Esophagus muscularis mucosa (tissue), 3 donors: ENCODE measurements at regions not wholly inside any gene's neighbourhood (a gene's known extent, or its start where the extent isn't known, plus 50 kb on each side); places are given as distances from the start of the nearest gene placed in this dataset.
"Not testable (repeated sequence)": the region's sequence is repeated elsewhere in the genome, so short reads cannot be mapped to it uniquely, and the experiment has no call there.

Experiments used
- CTCF ChIP-seq, 3 experiments: fragments of 200-600 bp in 2 of 3; fragments of 450-650 bp in 1 of 3; sonication (generic) in 2 of 3; IDR thresholded peaks; one replicate each; pipeline ENCODE4 v1.5.1; 2017 to 2019; ENCODE audit warnings: antibody characterized with exemption in 3 of 3, mild to moderate bottlenecking in 2 of 3, moderate library complexity in 1 of 3
- POLR2A ChIP-seq: fragments of 450-650 bp; IDR thresholded peaks from one replicate; pipeline ENCODE4 v1.6.1; 2017; ENCODE audit warnings: antibody characterized with exemption, moderate library complexity, mild to moderate bottlenecking, low read depth

DNA sequence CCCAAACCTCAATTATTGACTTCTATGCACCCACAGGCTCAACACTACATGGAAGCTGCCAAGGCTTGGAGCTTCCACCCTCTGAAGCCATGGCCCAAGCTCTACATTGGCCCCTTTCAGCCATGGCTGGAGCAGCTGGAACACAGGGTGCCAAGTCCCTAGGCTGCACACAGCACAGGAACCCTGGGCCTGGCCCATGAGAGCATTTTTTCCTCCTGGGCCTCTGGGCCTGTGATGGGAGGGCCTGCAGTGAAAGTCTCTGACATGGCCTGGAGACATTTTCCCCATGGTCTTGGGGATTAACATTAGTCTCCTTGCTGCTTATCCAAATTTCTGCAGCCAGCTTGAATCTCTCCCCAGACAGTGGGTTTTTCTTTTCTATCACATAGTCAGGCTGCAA is 100.6 kb upstream of the NAV2 start:
- not testable (repeated sequence) for TF ChIP-seq CTCF (IDR thresholded peaks at IDR 0.05); POLR2A
